HG03280 (cell line): ENCODE measurements at regions not wholly inside any gene's neighbourhood (a gene's known extent, or its start where the extent isn't known, plus 50 kb on each side); places are given as distances from the start of the nearest gene placed in this dataset.
"Not testable (repeated sequence)": the region's sequence is repeated elsewhere in the genome, so short reads cannot be mapped to it uniquely, and the experiment has no call there.

Experiments used
- ATAC-seq: cut with Tn5 transposase; IDR thresholded peaks from one replicate; pipeline ENCODE4 v1.9.1; 2021; ENCODE audit warnings: mild to moderate bottlenecking, moderate library complexity; ENCODE audit not compliant: unreplicated experiment

- ATAC-seq, result no peak
These were observed 607.8 kb upstream of the ZFP42 start for GRCh38 chr4:187387739-187388138.

GRCh38 chr4:187389420-187389819, 606.2 kb upstream of the ZFP42 start:
- no peak for ATAC-seq

DNA sequence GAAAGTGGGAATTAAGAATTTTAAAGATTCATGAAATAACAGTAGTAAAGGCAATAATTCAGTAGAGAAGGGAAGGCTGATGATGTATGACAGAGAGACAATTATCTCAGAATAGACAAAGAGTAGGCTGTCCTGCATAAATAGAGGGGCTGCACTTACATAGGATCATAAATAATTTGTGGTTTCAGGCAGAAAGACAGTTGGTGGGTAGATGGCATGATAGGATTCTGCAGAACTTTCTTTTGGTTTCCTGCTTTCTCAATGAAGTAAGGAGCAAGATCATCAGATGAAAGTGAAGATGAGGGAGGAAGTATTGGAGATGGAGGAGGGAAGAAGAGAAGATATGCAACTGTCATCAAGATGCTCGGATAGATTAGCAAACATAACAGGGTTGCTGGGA, 604.9 kb upstream of the ZFP42 start:
- ATAC-seq, result no peak

DNA sequence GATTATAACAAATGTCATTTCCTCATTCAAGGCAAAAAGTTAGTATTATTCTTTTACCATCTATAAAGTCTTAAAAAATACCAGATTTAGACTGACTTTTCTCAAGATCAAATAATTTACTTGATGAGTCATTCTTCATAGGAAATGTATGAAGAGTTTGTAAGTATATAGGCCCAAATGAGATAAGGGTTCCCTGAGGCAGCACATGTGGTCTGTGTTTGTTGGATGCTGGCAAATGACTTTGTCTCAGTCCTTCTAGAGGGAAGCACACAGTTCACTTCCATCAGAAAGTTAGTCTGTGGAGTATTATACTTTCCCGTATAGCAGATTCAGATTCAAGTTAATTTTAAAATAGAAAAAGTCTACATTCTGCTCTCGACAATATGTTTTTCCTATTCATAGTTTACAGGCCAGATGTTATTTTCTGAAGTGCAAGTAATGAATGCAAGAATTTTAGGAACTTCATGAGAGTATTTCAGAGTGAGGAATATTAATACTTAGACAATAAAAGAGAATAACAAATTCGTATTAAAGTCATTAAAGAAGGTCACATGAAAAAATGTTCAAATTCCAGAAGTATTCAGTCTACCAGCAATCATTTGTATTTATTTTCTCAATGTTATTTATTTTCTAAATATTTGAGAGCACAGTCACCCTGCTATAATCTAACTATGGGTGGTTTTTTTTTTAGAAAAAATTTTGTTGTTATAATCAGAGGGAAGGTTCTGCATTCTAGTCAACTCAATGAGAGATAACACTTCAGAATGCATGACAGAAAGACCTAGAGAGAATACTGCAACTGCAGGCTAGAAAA, 601.8 kb upstream of the ZFP42 start:
- no peak for ATAC-seq

DNA sequence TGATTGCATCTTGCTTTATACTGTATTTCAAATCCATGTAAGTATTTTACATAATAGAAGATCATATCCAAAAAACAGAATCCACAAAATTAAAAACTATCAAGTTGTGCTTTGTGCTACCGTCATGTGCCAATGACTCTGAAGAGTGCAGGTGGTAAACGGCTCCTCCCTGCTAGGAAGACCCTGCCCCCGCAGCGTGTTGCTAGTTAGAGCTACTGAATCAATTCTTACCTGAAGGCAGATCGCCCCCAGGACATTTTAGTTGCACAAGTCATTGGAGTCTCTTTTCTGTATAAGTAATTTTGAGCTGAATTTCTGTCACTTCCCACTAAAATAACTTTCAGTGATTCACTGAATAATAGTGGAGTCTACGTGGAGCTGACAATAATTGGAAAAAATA, 599.5 kb upstream of the ZFP42 start:
- ATAC-seq, result no peak

DNA sequence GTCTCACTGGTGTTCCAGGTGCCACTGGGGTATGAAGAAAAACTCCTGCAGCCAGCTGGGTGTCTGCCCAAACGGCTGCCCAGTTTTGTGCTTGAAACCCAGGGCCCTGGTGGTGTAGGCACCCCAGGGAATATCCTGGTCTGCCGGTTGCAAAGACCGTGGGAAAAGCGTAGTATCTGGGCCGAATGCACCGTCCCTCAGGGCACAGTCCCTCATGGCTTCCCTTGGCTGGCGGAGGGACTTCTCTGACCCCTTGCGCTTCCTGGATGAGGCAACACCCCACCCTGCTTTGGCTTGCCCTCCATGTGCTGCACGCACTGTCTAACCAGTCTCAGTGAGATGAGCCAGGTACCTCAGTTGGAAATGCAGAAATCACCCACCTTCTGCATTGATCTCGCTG, 587.1 kb upstream of the ZFP42 start:
- not testable (repeated sequence) for ATAC-seq

DNA sequence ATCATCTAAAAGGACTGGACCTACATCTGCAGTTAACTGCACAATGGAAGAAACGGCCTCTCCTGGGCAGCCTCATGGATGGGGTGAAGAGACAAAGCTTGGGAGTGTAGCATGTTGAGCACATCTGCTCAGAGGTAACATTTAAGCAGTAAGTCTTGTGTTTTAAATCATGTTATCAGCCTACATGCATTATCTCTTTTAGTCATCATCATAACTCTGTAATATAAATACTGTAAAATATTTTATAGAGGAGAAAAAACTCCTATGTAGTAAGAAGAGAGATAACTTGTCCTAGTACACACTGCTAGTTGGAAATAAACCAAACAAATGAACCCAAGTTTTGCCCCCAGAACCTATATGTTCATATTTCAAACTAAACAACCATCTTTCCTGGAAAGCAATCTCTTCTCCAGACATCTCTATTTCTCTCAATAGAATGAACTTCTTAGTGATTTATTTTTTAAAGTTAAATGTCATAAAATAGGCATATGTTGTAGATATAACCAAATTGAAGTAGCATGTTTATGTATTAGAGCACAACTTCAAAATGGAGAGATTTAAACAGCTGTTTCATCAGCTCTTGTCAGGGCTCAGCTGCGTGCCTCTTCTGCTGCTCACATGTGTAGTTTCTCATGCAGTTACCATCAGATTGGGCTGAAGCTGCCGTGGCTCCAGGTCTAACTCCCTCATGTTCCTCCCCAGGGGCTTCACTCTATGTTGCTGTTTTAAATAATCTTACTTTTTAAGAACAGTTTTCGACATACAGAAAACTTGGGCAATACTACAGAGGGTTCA, 581.8 kb upstream of the ZFP42 start:
- ATAC-seq, result no peak

GRCh38 chr4:187414716-187415115, 580.9 kb upstream of the ZFP42 start:
- ATAC-seq, result no peak

GRCh38 chr4:187415231-187415630, 580.3 kb upstream of the ZFP42 start:
- no peak for ATAC-seq

- no peak for ATAC-seq
These were observed 579.4 kb upstream of the ZFP42 start for GRCh38 chr4:187416216-187416615.

DNA sequence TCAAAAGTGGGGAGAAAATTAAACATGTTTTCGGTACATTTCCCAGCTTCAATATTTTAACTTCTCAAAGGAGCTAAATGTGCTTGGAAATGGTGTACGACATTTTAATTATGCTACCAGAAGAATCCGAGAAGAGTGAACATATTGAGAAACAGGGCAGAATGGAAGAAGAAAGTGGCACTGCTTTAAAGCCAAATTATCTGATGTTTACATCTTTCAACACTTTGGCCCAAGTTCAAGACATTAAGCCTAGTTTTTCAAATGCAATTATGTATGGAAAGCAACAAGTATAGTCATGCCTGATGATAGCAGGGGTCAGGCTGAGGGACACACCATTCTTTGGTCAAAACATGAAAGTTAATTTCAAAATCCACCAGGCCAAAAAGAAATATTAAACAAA, 577.9 kb upstream of the ZFP42 start:
- ATAC-seq, result no peak

DNA sequence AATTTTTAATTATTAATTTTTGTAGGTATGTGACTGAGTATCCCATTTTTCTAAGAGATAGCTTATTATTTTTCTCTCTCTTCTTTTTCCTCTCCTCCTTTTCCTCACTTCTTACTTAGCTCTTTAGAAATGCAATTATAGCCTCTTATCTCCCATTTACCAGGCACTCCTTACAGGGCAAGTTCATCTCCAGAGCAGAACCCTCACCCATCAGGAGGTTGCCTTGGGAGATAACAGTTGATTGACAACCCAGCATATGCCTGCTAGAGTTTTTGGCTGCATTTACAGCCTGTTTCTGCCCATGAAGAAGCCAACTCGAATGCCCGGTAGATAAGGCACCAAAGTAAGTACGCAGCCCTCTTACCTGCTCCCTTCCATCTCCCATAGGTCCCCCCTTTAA, 572.9 kb upstream of the ZFP42 start:
- no peak for ATAC-seq

DNA sequence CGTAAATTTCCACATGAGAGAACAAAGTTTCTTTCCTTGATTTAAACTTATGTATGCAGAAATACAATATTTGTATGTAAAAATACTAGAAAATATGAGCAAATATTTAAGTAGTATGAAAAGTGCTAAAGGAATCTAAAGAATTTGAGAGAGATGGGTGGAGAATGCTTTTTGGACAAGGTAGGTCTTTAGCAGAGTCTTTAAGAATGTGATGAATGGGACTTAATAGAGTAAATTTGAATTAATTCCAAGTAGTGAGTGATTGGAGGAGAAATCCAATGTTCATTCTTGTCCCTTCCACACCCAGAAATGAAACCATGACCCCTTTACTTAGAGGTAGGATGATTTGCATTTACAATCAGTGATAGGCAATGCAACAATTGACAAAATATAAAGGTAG, 570.9 kb upstream of the ZFP42 start:
- no peak for ATAC-seq

DNA sequence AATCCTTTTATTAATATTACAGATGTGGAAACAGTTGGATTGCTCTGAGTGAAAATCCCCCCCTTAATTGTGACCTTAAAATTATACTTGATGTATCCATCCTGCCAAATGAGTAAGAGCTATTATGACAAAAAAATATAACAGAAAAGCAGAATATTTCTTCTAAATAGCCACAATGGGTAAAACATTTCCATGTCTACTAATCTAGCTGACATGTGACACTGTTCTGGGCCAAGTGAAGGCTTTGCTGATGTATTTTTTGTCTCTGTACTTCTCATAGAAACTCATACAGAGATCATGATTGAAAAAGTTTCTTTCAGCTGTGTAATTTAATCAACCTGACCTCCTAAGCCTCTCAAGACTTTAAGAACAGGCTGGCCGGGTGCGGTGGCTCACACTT, 569.1 kb upstream of the ZFP42 start:
- no peak for ATAC-seq

- ATAC-seq, result no peak
These were observed 563.3 kb upstream of the ZFP42 start for GRCh38 chr4:187432310-187432709.

DNA sequence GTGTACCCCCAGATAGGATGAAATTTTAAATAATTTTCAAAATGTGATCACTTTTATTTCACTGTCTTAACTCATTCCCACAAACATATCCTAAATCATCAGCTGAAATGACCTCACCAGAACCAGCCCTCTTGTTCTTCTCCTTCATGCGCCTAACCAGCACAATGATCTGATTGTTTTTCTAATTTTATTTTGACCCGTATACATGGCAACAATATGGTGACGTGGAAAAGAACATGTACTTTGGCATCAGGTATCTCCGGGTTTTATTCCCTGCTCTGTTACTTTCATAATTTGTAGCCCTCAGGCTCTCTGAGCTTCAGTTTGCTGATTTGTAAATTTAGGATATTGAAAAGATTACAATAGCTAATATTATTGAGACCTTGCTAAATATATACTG, 562.4 kb upstream of the ZFP42 start:
- ATAC-seq, result no peak

- ATAC-seq, result no peak
These were observed 559.3 kb upstream of the ZFP42 start for GRCh38 chr4:187436251-187436650.

GRCh38 chr4:187444061-187444460, 551.5 kb upstream of the ZFP42 start:
- no peak for ATAC-seq

GRCh38 chr4:187449702-187450101, 545.9 kb upstream of the ZFP42 start:
- no peak for ATAC-seq

GRCh38 chr4:187451776-187452175, 543.8 kb upstream of the ZFP42 start:
- ATAC-seq, result no peak

- no peak for ATAC-seq
These were observed 535.6 kb upstream of the ZFP42 start for GRCh38 chr4:187460016-187460415.

GRCh38 chr4:187464573-187464972, 531.0 kb upstream of the ZFP42 start:
- no peak for ATAC-seq
